ENCODE measurements at regions not wholly inside any gene's neighbourhood (a gene's known extent, or its start where the extent isn't known, plus 50 kb on each side); places are given as distances from the start of the nearest gene placed in this dataset.
A peak's percentile ranks its signal among the peaks of the same experiment; 100 is the strongest.

DNA sequence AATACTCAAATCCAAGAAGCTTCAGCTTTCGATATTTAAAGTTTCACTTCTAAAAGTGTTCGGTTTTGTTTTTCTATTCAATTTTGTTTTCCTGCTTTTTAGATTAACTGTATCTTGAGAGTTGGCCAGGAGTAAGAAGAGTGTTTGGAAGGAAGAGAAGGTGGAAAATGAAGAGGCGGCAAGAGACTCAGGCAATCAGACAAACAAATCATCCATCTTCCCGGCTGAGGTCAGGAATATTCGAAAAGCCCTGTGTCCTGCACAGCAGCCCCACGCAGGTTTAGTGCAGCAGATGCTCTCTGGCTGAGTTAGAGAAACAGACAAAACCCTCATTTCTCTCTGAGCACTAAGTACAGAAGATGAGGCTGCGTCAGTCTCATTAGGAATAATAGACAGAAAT is 330.3 kb upstream of the NOCT start:
- CTCF ChIA-PET: no interaction called here
- no peak for DNase-seq (ENCODE audit: extremely low spot score)
- TF ChIP-seq, protein P1, sequence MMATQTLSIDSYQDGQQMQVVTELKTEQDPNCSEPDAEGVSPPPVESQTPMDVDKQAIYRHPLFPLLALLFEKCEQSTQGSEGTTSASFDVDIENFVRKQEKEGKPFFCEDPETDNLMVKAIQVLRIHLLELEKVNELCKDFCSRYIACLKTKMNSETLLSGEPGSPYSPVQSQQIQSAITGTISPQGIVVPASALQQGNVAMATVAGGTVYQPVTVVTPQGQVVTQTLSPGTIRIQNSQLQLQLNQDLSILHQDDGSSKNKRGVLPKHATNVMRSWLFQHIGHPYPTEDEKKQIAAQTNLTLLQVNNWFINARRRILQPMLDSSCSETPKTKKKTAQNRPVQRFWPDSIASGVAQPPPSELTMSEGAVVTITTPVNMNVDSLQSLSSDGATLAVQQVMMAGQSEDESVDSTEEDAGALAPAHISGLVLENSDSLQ (IDR thresholded peaks at IDR 0.05): no peak
- TF ChIP-seq HDGF (IDR thresholded peaks at IDR 0.05; ENCODE audit: borderline replicate concordance) (no peak), SUZ12 (IDR thresholded peaks at IDR 0.05) (no peak), CTBP1 (IDR thresholded peaks at IDR 0.05; ENCODE audit: borderline replicate concordance) (no peak), TARDBP (IDR thresholded peaks at IDR 0.05) (no peak), SP1 (IDR thresholded peaks at IDR 0.05) (no peak), LEF1 (IDR thresholded peaks at IDR 0.05; ENCODE audit: borderline replicate concordance) (no peak), BHLHE40 (IDR thresholded peaks at IDR 0.05; ENCODE audit: borderline replicate concordance) (no peak), ARNT (IDR thresholded peaks at IDR 0.05) (no peak), L3MBTL2 (conservative IDR thresholded peaks at IDR 0.05) (no peak), ELF4 (IDR thresholded peaks at IDR 0.05) (no peak)
- POLR2A ChIA-PET: no interaction called here

DNA sequence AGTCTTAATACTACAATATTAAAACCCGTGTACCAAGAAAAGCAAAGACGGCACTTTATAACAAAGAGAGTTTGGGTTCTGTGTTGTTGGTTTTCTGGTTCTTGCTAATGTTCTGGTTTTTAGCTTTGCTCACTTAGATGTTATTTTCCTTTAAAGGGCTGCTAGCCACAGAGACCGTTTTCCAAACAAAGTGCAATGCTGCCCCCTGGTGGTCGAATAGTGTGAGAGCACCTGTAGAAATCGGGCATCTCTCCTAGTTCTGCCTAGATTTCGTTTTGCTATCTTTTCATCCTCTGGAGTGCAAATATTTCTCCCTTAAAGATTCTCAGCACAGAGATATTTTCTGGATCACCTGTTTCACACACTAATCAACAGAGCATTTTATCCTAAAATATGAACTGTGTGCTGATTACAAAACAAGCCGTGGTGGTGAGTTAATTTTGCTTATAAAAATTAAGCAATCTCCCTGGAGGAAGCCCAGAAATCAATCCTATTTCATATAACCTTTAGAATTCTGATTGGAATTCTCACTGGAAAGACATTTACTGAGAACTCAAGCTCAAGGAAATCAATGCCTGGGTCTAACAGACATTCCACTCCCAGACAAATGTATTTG is 334.5 kb upstream of the NOCT start:
- ChIA-PET CTCF (interaction anchor here (0.7 to 2.6 kb wide), 16 partner anchors 11 to 860 kb away, joined by 3 to 24 read pairs (median 4); no protein-coding TSS in a partner anchor), POLR2A (no interaction called here)
- DNase-seq (ENCODE audit: extremely low spot score): peak; percentile 62
- no peak for TF ChIP-seq ZNF384 (IDR thresholded peaks at IDR 0.05)
- TF ChIP-seq FOXK2 (IDR thresholded peaks at IDR 0.05): no peak
- TF ChIP-seq ELF4 (IDR thresholded peaks at IDR 0.05): no peak
- TF ChIP-seq NFRKB (IDR thresholded peaks at IDR 0.05): no peak
- no peak for TF ChIP-seq FOXM1 (IDR thresholded peaks at IDR 0.05; ENCODE audit: borderline replicate concordance)
- TF ChIP-seq, protein P1 (IDR thresholded peaks at IDR 0.05): no peak
- no peak for TF ChIP-seq SP1 (IDR thresholded peaks at IDR 0.05)
- TF ChIP-seq L3MBTL2 (conservative IDR thresholded peaks at IDR 0.05): no peak
- TF ChIP-seq FOXA1 (IDR thresholded peaks at IDR 0.05): no peak
- TF ChIP-seq BHLHE40 (IDR thresholded peaks at IDR 0.05; ENCODE audit: borderline replicate concordance): no peak
- TF ChIP-seq TARDBP (IDR thresholded peaks at IDR 0.05): no peak
- TF ChIP-seq CTBP1 (IDR thresholded peaks at IDR 0.05; ENCODE audit: borderline replicate concordance): no peak
- no peak for TF ChIP-seq HDGF (IDR thresholded peaks at IDR 0.05; ENCODE audit: borderline replicate concordance)

DNA sequence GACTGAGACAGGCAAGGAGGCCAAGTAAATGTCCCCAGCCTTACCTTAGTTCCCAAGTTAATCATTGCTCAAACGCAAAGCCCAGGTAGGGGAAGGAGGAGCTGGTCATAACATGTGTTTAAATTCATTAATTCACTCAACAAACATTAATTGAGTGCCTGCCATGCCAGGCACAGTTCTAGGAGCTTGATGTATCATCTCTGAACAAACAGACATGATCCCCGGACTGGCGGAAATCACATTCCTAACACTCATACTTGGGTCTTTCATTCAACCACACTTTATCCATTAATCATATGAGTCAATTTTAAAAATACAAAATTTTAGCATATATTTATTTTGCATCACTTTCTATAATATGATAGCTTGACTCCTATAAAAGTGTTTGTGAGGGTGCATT is 335.3 kb upstream of the NOCT start:
- CTCF ChIA-PET: interaction anchor here (0.5 to 2.6 kb wide), 19 partner anchors 9 to 860 kb away, joined by 3 to 24 read pairs (median 4); no protein-coding TSS in a partner anchor
- POLR2A ChIA-PET: interaction anchor here (0.5 kb wide), 1 partner anchor 52 kb away, joined by 3 read pairs; no protein-coding TSS in a partner anchor
- DNase-seq (ENCODE audit: extremely low spot score): no peak
- TF ChIP-seq ZNF384 (IDR thresholded peaks at IDR 0.05) (no peak), TARDBP (IDR thresholded peaks at IDR 0.05) (no peak), L3MBTL2 (conservative IDR thresholded peaks at IDR 0.05) (no peak), FOXK2 (IDR thresholded peaks at IDR 0.05) (no peak), ARNT (IDR thresholded peaks at IDR 0.05) (no peak), BHLHE40 (IDR thresholded peaks at IDR 0.05; ENCODE audit: borderline replicate concordance) (no peak), CTBP1 (IDR thresholded peaks at IDR 0.05; ENCODE audit: borderline replicate concordance) (no peak), FOXA1 (IDR thresholded peaks at IDR 0.05) (no peak), NFRKB (IDR thresholded peaks at IDR 0.05) (no peak), HDGF (IDR thresholded peaks at IDR 0.05; ENCODE audit: borderline replicate concordance) (no peak), ELF4 (IDR thresholded peaks at IDR 0.05) (no peak), SP1 (IDR thresholded peaks at IDR 0.05) (no peak), SUZ12 (IDR thresholded peaks at IDR 0.05) (no peak), FOXM1 (IDR thresholded peaks at IDR 0.05; ENCODE audit: borderline replicate concordance) (no peak), LEF1 (IDR thresholded peaks at IDR 0.05; ENCODE audit: borderline replicate concordance) (no peak)
- TF ChIP-seq, protein P1 (IDR thresholded peaks at IDR 0.05): no peak

- POLR2A ChIA-PET: no interaction called here
- no peak for TF ChIP-seq HDGF (IDR thresholded peaks at IDR 0.05; ENCODE audit: borderline replicate concordance)
- no peak for TF ChIP-seq TARDBP (IDR thresholded peaks at IDR 0.05)
- no peak for TF ChIP-seq FOXM1 (IDR thresholded peaks at IDR 0.05; ENCODE audit: borderline replicate concordance)
- no peak for TF ChIP-seq BHLHE40 (IDR thresholded peaks at IDR 0.05; ENCODE audit: borderline replicate concordance)
- TF ChIP-seq FOXA1 (IDR thresholded peaks at IDR 0.05): no peak
- no peak for TF ChIP-seq ZNF384 (IDR thresholded peaks at IDR 0.05)
- TF ChIP-seq SP1 (IDR thresholded peaks at IDR 0.05): no peak
- TF ChIP-seq NFRKB (IDR thresholded peaks at IDR 0.05): no peak
- TF ChIP-seq ARNT (IDR thresholded peaks at IDR 0.05): no peak
- TF ChIP-seq, protein P1 (IDR thresholded peaks at IDR 0.05): no peak
- no peak for TF ChIP-seq LEF1 (IDR thresholded peaks at IDR 0.05; ENCODE audit: borderline replicate concordance)
- TF ChIP-seq CTBP1 (IDR thresholded peaks at IDR 0.05; ENCODE audit: borderline replicate concordance): no peak
- no peak for TF ChIP-seq L3MBTL2 (conservative IDR thresholded peaks at IDR 0.05)
- no peak for TF ChIP-seq ELF4 (IDR thresholded peaks at IDR 0.05)
- no peak for TF ChIP-seq SUZ12 (IDR thresholded peaks at IDR 0.05)
- TF ChIP-seq FOXK2 (IDR thresholded peaks at IDR 0.05): no peak
- CTCF ChIA-PET: interaction anchor here (0.7 to 1.1 kb wide), 3 partner anchors 17 to 259 kb away, joined by 3 read pairs; no protein-coding TSS in a partner anchor
- DNase-seq (ENCODE audit: extremely low spot score): no peak
Measured at GRCh38 chr4:138678985-138679746, 336.4 kb upstream of the NOCT start.

DNA sequence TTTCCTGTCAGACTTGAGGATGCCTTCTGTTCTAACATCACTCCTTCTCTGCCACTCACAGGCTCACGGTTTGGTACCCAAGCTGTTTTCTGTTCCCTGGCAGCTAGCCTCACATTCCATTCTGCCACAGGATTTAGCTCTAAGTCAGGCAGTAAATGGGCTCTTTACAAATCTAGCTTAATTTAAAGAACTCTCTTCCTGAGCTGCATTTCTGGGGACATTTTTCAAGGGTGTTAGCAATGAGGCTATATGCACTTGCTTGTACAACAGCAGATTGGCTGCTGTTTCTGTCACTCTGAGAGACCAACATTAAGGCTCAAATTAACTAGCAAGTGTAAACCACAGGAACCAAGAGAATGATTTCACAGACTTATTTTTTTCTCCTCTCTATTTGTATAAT is 337.8 kb upstream of the NOCT start:
- CTCF ChIA-PET: no interaction called here
- DNase-seq (ENCODE audit: extremely low spot score): no peak
- POLR2A ChIA-PET: no interaction called here
- TF ChIP-seq ELF4 (IDR thresholded peaks at IDR 0.05) (no peak), SP1 (IDR thresholded peaks at IDR 0.05) (no peak), CTBP1 (IDR thresholded peaks at IDR 0.05; ENCODE audit: borderline replicate concordance) (no peak), NFRKB (IDR thresholded peaks at IDR 0.05) (no peak), FOXM1 (IDR thresholded peaks at IDR 0.05; ENCODE audit: borderline replicate concordance) (no peak), FOXA1 (IDR thresholded peaks at IDR 0.05) (no peak), BHLHE40 (IDR thresholded peaks at IDR 0.05; ENCODE audit: borderline replicate concordance) (no peak), HDGF (IDR thresholded peaks at IDR 0.05; ENCODE audit: borderline replicate concordance) (no peak), SUZ12 (IDR thresholded peaks at IDR 0.05) (no peak), TARDBP (IDR thresholded peaks at IDR 0.05) (no peak)
- TF ChIP-seq, protein P1 (IDR thresholded peaks at IDR 0.05): no peak

Data from HEK293T (cell line).